Ishikawa (cell line): ENCODE measurements at regions not wholly inside any gene's neighbourhood (a gene's known extent, or its start where the extent isn't known, plus 50 kb on each side); places are given as distances from the start of the nearest gene placed in this dataset.

ENCODE experiments used
- CEBPB ChIP-seq: IDR thresholded peaks from 2 replicates; pipeline ENCODE4 v1.6.1; 2012
- CREB1 ChIP-seq: IDR thresholded peaks from 2 replicates; pipeline ENCODE4 v1.6.1; 2012; ENCODE audit warnings: low read depth
- EGR1 ChIP-seq: IDR thresholded peaks from 2 replicates; pipeline ENCODE4 v1.6.1; 2012
- EP300 ChIP-seq: IDR thresholded peaks from 2 replicates; pipeline ENCODE4 v1.6.1; 2012; ENCODE audit warnings: borderline replicate concordance
- FOXM1 ChIP-seq: IDR thresholded peaks from 2 replicates; pipeline ENCODE4 v1.6.1; 2012; ENCODE audit warnings: low read depth, borderline replicate concordance
- MAX ChIP-seq: IDR thresholded peaks from 2 replicates; pipeline ENCODE4 v1.6.1; 2012
- NFIC ChIP-seq: IDR thresholded peaks from 2 replicates; pipeline ENCODE4 v1.6.1; 2012
- RAD21 ChIP-seq: IDR thresholded peaks from 2 replicates; pipeline ENCODE4 v1.6.1; 2012; ENCODE audit warnings: low read depth
- REST ChIP-seq: IDR thresholded peaks from 2 replicates; pipeline ENCODE4 v1.6.1; 2012; ENCODE audit warnings: low read depth, mild to moderate bottlenecking
- TAF1 ChIP-seq: IDR thresholded peaks from 2 replicates; pipeline ENCODE4 v1.6.1; 2012; ENCODE audit warnings: low read depth, mild to moderate bottlenecking
- TCF12 ChIP-seq: IDR thresholded peaks from 2 replicates; pipeline ENCODE4 v1.6.1; 2012; ENCODE audit warnings: low read depth
- TEAD4 ChIP-seq: IDR thresholded peaks from 2 replicates; pipeline ENCODE4 v1.6.1; 2012
- USF1 ChIP-seq: IDR thresholded peaks from 2 replicates; pipeline ENCODE4 v1.6.1; 2012
- YY1 ChIP-seq: IDR thresholded peaks from 2 replicates; pipeline ENCODE4 v1.6.1; 2012; ENCODE audit warnings: low read depth
- ZBTB7A ChIP-seq: IDR thresholded peaks from 2 replicates; pipeline ENCODE4 v1.6.1; 2012; ENCODE audit warnings: low read depth

GRCh38 chr2:496729-497128 is 180.5 kb downstream of the TMEM18 start:
- TF ChIP-seq ZBTB7A (no peak), REST (no peak), TEAD4 (no peak), EP300 (no peak), MAX (no peak)

DNA sequence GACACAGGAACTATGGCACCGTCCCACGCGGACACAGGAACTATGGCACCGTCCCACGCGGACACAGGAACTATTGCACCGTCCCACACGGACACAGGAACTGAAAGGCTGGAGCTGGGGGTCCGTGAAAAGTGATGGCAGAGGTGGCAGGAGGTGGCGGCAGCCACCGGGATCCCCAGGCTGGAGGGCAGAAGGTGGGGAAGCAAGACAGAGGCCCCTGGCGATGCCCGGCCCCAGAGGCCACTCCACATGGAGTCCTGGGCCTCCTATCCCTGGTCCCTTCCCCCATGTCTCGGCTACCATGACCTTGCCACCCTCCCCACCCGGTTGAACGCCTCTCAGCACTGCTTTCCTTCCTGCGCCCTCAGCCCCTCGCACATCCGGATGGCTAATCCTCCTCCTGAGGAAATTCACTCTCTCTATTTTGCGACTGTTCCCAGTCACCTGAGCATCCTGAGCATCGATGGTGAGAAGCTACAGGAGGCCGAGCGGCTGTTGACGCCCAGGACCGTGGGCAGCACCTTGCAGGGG is 181.4 kb downstream of the TMEM18 start:
- TF ChIP-seq ZBTB7A (no peak), FOXM1 (no peak), TAF1 (no peak), CREB1 (no peak), TCF12 (no peak), USF1 (no peak), CEBPB (no peak)

- TF ChIP-seq CEBPB (no peak), RAD21 (no peak), TEAD4 (no peak), EGR1 (no peak), USF1 (no peak), EP300 (no peak), ZBTB7A (no peak), TAF1 (no peak), YY1 (no peak), FOXM1 (no peak), CREB1 (no peak), TCF12 (no peak), REST (no peak), MAX (no peak), NFIC (no peak)
Measured at GRCh38 chr2:494853-495252, 182.4 kb downstream of the TMEM18 start.

DNA sequence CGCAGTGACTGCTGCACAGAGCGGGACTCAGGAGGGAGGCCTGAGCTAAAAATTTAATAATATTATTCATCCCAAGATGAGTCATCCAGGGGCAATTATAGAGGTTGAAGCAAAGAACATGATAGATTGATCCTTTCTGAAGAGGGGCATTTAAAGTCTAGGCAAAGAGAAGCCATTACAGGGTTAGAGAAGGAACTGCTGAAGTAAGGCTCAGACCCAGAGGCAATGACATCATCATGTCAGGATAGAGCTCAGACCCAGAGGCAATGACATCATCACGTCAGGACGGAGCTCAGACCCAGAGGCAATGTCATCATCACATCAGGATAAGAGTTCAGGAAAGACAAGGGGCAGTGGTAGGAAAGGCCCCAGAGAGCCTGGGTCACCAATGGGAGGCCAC is 184.0 kb downstream of the TMEM18 start:
- TF ChIP-seq MAX (no peak), NFIC (no peak), USF1 (no peak), ZBTB7A (no peak), YY1 (no peak), FOXM1 (no peak), EP300 (no peak), CEBPB (no peak), EGR1 (no peak), TEAD4 (no peak), TAF1 (no peak), TCF12 (no peak), CREB1 (no peak), RAD21 (no peak), REST (no peak)

DNA sequence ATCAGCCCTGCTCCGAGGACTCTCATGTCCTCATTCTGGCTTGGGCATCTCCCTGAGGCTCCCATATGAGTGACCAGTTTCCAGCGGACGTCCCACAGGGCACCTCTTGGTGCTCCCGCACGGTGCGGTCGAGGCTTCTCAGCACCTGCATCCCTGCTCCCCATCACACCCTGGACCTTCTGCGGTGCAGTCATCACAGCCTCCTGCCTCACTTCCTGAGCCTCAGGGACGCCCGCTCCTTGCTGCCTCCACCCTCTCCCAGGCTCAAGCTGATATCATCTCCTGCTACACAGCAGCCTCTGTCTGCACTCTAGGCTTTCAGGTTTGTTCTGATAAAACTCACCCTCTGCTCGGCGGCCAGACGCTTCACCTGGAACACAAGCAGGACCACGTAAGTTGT is 185.0 kb downstream of the TMEM18 start:
- TF ChIP-seq CEBPB = no peak
- no peak for TF ChIP-seq EGR1
- no peak for TF ChIP-seq EP300
- no peak for TF ChIP-seq ZBTB7A
- no peak for TF ChIP-seq NFIC
- no peak for TF ChIP-seq USF1
- TF ChIP-seq RAD21 = no peak
- no peak for TF ChIP-seq TCF12
- no peak for TF ChIP-seq MAX
- no peak for TF ChIP-seq TAF1
- TF ChIP-seq REST = no peak
- no peak for TF ChIP-seq FOXM1
- no peak for TF ChIP-seq TEAD4
- no peak for TF ChIP-seq CREB1
- no peak for TF ChIP-seq YY1
